ENCODE measurements at regions not wholly inside any gene's neighbourhood (a gene's known extent, or its start where the extent isn't known, plus 50 kb on each side); places are given as distances from the start of the nearest gene placed in this dataset.

- TF ChIP-seq CTCF (IDR thresholded peaks at IDR 0.05) (no peak), POLR2A (IDR thresholded peaks at IDR 0.05) (no peak)
These were observed 210.4 kb upstream of the FAR2 start for GRCh38 chr12:28938581-28939235.

All from right lobe of liver (tissue), 4 donors.